Right lobe of liver (tissue), 4 donors: ENCODE measurements at regions not wholly inside any gene's neighbourhood (a gene's known extent, or its start where the extent isn't known, plus 50 kb on each side); places are given as distances from the start of the nearest gene placed in this dataset.

Experiments used
- POLR2A ChIP-seq: fragments of 450-650 bp; IDR thresholded peaks from one replicate; pipeline ENCODE4 v1.6.1; 2017; ENCODE audit warnings: antibody characterized with exemption, mild to moderate bottlenecking
- TF ChIP-seq, protein P1 (sequence below), 4 donors: fragments of 200-600 bp in 3 of 4; fragments of 450-650 bp in 1 of 4; IDR thresholded peaks; one replicate each; pipeline versions ENCODE4 v1.5.1 to v1.8.0; 2016 to 2022; ENCODE audit warnings: antibody characterized with exemption in 4 of 4, mild to moderate bottlenecking in 2 of 4
- donor health status: DM: no; HTN: no; CAD: no.
- donor health status: DM: no; HTN: no; CAD: no.
- donor health status: DM: no; HTN: yes; CAD: no.

DNA sequence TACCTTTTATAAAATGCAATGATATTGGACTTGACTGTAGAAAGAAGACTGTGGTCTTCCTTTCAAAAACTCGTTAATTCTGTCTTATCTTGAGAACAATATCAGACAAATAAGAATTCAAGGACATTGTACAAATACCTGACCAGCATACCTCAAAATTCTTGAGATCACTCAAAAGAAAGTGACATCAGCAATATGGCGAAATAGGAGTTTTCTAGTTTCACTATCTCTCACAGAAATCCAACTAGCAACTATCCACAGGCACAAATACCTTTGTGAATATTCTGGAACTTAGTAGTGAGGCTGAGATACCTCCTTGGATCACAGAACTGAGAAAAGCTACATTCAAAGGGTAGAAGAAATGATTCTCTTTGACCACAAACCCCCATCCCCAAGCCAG, 419.7 kb downstream of the ZNF385D start:
- TF ChIP-seq, protein P1, sequence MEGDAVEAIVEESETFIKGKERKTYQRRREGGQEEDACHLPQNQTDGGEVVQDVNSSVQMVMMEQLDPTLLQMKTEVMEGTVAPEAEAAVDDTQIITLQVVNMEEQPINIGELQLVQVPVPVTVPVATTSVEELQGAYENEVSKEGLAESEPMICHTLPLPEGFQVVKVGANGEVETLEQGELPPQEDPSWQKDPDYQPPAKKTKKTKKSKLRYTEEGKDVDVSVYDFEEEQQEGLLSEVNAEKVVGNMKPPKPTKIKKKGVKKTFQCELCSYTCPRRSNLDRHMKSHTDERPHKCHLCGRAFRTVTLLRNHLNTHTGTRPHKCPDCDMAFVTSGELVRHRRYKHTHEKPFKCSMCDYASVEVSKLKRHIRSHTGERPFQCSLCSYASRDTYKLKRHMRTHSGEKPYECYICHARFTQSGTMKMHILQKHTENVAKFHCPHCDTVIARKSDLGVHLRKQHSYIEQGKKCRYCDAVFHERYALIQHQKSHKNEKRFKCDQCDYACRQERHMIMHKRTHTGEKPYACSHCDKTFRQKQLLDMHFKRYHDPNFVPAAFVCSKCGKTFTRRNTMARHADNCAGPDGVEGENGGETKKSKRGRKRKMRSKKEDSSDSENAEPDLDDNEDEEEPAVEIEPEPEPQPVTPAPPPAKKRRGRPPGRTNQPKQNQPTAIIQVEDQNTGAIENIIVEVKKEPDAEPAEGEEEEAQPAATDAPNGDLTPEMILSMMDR (IDR thresholded peaks at IDR 0.05) = no peak
- TF ChIP-seq POLR2A = no peak
